SH-SY5Y (cell line): ENCODE measurements at regions not wholly inside any gene's neighbourhood (a gene's known extent, or its start where the extent isn't known, plus 50 kb on each side); places are given as distances from the start of the nearest gene placed in this dataset.

ENCODE experiments used
- GATA2 ChIP-seq: IDR thresholded peaks from 2 replicates; pipeline ENCODE4 v1.6.1; 2011; ENCODE audit warnings: mild to moderate bottlenecking, low read depth, low read length
- GATA3 ChIP-seq: IDR thresholded peaks from 2 replicates; pipeline ENCODE4 v1.6.1; 2011; ENCODE audit warnings: low read depth, mild to moderate bottlenecking, low read length, moderate library complexity

DNA sequence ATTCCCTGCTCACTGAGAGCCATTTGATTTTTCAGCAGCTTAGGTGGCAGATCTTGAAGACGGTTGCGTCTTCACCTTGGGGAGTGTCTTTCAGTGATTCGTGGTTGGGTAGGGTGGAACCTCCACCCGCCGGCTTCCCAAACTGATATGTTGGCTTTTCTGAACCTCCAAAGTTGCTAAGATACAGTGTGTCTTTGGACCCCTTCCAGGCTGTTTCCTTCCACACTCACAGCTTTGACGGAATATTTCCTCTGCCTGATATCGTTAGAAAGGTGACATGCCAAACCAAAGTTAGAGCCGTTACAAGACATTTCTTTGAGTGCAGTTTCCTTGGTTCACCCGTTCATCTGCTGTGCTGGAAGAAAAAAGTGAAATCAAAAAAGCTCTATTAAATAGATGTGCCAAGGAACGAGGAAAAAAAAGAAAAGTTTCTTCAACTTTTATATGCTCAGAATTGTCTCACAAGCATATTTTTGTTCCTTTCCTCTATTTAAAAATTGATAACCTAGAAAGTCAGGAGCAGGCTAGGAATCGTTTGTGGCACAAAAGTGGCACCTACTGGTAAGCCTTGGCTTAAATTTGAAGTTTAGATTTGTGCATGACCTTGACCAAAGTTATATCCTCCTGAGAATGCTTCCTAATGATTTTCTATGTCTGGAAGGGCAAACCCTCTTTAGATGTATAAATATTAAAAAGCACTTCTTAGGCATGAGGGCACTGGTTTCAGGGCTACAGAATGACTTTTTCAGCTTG, 270.7 kb upstream of the WWC1 start:
- TF ChIP-seq GATA2: no peak
- no peak for TF ChIP-seq GATA3
